HL-60 (cell line): ENCODE measurements at regions not wholly inside any gene's neighbourhood (a gene's known extent, or its start where the extent isn't known, plus 50 kb on each side); places are given as distances from the start of the nearest gene placed in this dataset.

Experiments
- POLR2AphosphoS5 ChIP-seq: IDR thresholded peaks from 2 replicates; pipeline ENCODE4 v1.6.1; 2012; ENCODE audit warnings: low read depth
- TF ChIP-seq, protein P1 (sequence below): IDR thresholded peaks from one replicate; pipeline ENCODE4 v1.5.1; 2011; ENCODE audit warnings: low read length, control low read depth, inconsistent platforms; ENCODE audit not compliant: insufficient read depth

- TF ChIP-seq, protein P1, sequence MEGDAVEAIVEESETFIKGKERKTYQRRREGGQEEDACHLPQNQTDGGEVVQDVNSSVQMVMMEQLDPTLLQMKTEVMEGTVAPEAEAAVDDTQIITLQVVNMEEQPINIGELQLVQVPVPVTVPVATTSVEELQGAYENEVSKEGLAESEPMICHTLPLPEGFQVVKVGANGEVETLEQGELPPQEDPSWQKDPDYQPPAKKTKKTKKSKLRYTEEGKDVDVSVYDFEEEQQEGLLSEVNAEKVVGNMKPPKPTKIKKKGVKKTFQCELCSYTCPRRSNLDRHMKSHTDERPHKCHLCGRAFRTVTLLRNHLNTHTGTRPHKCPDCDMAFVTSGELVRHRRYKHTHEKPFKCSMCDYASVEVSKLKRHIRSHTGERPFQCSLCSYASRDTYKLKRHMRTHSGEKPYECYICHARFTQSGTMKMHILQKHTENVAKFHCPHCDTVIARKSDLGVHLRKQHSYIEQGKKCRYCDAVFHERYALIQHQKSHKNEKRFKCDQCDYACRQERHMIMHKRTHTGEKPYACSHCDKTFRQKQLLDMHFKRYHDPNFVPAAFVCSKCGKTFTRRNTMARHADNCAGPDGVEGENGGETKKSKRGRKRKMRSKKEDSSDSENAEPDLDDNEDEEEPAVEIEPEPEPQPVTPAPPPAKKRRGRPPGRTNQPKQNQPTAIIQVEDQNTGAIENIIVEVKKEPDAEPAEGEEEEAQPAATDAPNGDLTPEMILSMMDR, result no peak
- no peak for TF ChIP-seq POLR2AphosphoS5
Measured at GRCh38 chr4:111028795-111029194, 405.9 kb upstream of the PITX2 start.
